ENCODE measurements at regions not wholly inside any gene's neighbourhood (a gene's known extent, or its start where the extent isn't known, plus 50 kb on each side); places are given as distances from the start of the nearest gene placed in this dataset.

- CTCF ChIA-PET (ENCODE audit: low intra/inter-chr PET ratio), result no interaction called here
- Histone ChIP-seq H3K4me3 (no peak overlapping the region), H3K9me1 (ENCODE audit: control insufficient read depth, insufficient read depth, low read length) (no peaks in the 10 kb centered on the region), H3K79me2 (ENCODE audit: control insufficient read depth, insufficient read depth, low read length) (peaks cover 58% of the 10 kb centered on the region), H2AFZ (ENCODE audit: low read depth, low read length) (peak overlapping the region; percentile 1; the same call in 1 of the 2 replicates), H4K20me1 (replicated peaks; ENCODE audit: control insufficient read depth, insufficient read depth, low read length) (no peaks in the 10 kb centered on the region), H3K4me2 (ENCODE audit: insufficient read depth, low read length) (peak overlapping the region; percentile 0; the same call in 1 of the 2 replicates), H3K27me3 (ENCODE audit: control insufficient read depth in 2 of 2, insufficient read depth in 2 of 2, low read length in 2 of 2) (no peaks in the 10 kb centered on the region), H3K27ac (ENCODE audit: extremely low read depth, low read depth, low read length) (no peak overlapping the region), H3K9ac (ENCODE audit: insufficient read depth in 1 of 2, low read depth in 2 of 2, low read length in 2 of 2) (no peak overlapping the region), H3K36me3 (ENCODE audit: control insufficient read depth, insufficient read depth, low read length) (peaks cover 13% of the 10 kb centered on the region; the same call in 2 of the 3 replicates), H3K9me3 (replicated peaks; ENCODE audit: control insufficient read depth, insufficient read depth, low read depth, low read length) (peaks cover 7% of the 10 kb centered on the region), H3K4me1 (replicated peaks in 1 of 2; ENCODE audit: control insufficient read depth in 2 of 2, insufficient read depth in 2 of 2, low read length in 2 of 2) (peaks cover 0 to 34% of the 10 kb centered on the region in 2 experiments; a peak in 4 of 5 replicates)
- FAIRE-seq, result no peak
- POLR2A ChIA-PET, result interaction anchor here (0.7 to 4.6 kb wide), 7 partner anchors 10 to 76 kb away, joined by 4 to 61 read pairs (median 5); no protein-coding TSS in a partner anchor
- intact Hi-C loops (cut with micrococcal nuclease), result loop anchor here (1.0 to 5.0 kb wide), 2 partner anchors 19 to 90 kb away; no protein-coding TSS in a partner anchor
- WGBS (ENCODE audit: insufficient coverage, low coverage, missing lambda C conversion rate), result 54% methylated on average over 3 of the region's 3 CpGs
- peak in 2 of 4 experiments; percentile 37 to 53 for DNase-seq (ENCODE audit: extremely low read depth in 1 of 4, low spot score in 3 of 4)
- BruUV-seq (replicated peaks), result no TSS peak
- in situ Hi-C loops (cut with MboI), result no loop called here
- ATAC-seq, result peak; percentile 57
- TF ChIP-seq TEAD2 (tag; IDR thresholded peaks at IDR 0.05) (no peak), ATF3 (IDR thresholded peaks at IDR 0.05) (no peak), ATF3 (CRISPR knock-in tag; conservative IDR thresholded peaks at IDR 0.05) (0 out of 2 replicates have a peak, but pooled peaks have one; percentile 22)
- TF ChIP-seq, protein P1, sequence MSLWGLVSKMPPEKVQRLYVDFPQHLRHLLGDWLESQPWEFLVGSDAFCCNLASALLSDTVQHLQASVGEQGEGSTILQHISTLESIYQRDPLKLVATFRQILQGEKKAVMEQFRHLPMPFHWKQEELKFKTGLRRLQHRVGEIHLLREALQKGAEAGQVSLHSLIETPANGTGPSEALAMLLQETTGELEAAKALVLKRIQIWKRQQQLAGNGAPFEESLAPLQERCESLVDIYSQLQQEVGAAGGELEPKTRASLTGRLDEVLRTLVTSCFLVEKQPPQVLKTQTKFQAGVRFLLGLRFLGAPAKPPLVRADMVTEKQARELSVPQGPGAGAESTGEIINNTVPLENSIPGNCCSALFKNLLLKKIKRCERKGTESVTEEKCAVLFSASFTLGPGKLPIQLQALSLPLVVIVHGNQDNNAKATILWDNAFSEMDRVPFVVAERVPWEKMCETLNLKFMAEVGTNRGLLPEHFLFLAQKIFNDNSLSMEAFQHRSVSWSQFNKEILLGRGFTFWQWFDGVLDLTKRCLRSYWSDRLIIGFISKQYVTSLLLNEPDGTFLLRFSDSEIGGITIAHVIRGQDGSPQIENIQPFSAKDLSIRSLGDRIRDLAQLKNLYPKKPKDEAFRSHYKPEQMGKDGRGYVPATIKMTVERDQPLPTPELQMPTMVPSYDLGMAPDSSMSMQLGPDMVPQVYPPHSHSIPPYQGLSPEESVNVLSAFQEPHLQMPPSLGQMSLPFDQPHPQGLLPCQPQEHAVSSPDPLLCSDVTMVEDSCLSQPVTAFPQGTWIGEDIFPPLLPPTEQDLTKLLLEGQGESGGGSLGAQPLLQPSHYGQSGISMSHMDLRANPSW (CRISPR knock-in tag; IDR thresholded peaks at IDR 0.05), result peak; percentile 63; the same call in 1 of the 2 replicates
- TF ChIP-seq, protein P2, sequence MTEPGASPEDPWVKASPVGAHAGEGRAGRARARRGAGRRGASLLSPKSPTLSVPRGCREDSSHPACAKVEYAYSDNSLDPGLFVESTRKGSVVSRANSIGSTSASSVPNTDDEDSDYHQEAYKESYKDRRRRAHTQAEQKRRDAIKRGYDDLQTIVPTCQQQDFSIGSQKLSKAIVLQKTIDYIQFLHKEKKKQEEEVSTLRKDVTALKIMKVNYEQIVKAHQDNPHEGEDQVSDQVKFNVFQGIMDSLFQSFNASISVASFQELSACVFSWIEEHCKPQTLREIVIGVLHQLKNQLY (CRISPR knock-in tag; conservative IDR thresholded peaks at IDR 0.05), result peak in 1 of 2 experiments; percentile 69; a peak in 1 of 4 replicates
Observed at GRCh38 chr13:107901996-107902562, 313.3 kb downstream of the LIG4 start.

Data from K562 (cell line).